LNCaP clone FGC (cell line): ENCODE measurements at regions not wholly inside any gene's neighbourhood (a gene's known extent, or its start where the extent isn't known, plus 50 kb on each side); places are given as distances from the start of the nearest gene placed in this dataset.
"Not testable (repeated sequence)": the region's sequence is repeated elsewhere in the genome, so short reads cannot be mapped to it uniquely, and the experiment has no call there.

Experiments
- DNase-seq: peaks from one replicate; pipeline ENCODE4 v3.0.0-alpha.2; 2011; ENCODE audit warnings: low read depth
- H3K4me3 ChIP-seq: 2 replicates; pipeline ENCODE4 v1.5.1; 2011; ENCODE audit warnings: mild to moderate bottlenecking, low read depth, low read length, control low read depth
- TF ChIP-seq, protein P1 (sequence below): IDR thresholded peaks from 2 replicates; pipeline ENCODE4 v1.5.1; 2012; ENCODE audit warnings: mild to moderate bottlenecking; ENCODE audit not compliant: control insufficient read depth, insufficient read depth; ENCODE audit errors: extremely low read depth

DNA sequence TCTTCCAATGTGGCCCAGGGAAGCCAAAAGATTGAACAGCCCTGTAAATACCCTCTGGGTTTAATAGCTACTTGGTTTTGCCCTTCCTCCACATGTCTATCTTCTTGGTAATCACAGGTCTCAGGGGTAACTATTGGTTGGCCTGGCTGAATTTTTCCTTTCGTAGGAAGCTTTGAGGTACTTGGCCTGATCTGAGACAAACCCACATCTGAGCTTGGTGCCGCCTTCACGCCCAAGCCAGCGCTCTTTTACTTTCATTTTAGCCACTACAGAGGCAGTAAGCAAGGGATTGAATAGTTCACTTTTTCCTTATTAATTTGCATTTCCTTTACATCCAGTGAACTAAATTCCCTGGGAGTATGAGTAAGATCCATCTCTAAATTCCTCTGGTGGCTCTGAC, 397.6 kb upstream of the USP9Y start:
- no peak overlapping the region for H3K4me3 ChIP-seq

DNA sequence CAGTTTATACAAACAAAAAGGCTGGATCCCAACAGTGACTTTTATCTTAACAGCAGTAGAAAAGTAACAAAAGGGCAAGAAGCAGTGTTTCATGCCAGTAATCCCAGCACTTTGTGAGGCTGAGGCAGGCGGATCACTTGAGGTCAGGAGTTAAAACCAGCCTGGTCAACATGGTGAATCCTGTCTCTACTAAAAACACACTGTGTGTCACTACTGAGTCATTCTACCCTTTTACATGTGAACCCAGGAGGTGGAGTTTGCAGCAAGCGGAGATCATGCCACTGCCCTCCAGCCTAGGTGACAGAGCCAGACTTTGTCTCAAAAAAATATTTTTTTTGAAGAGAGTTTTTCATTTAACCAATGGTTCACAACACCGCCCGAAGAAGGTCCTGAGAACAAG, 395.6 kb upstream of the USP9Y start:
- DNase-seq, result no peak
- H3K4me3 ChIP-seq, result no peak overlapping the region
- TF ChIP-seq, protein P1, sequence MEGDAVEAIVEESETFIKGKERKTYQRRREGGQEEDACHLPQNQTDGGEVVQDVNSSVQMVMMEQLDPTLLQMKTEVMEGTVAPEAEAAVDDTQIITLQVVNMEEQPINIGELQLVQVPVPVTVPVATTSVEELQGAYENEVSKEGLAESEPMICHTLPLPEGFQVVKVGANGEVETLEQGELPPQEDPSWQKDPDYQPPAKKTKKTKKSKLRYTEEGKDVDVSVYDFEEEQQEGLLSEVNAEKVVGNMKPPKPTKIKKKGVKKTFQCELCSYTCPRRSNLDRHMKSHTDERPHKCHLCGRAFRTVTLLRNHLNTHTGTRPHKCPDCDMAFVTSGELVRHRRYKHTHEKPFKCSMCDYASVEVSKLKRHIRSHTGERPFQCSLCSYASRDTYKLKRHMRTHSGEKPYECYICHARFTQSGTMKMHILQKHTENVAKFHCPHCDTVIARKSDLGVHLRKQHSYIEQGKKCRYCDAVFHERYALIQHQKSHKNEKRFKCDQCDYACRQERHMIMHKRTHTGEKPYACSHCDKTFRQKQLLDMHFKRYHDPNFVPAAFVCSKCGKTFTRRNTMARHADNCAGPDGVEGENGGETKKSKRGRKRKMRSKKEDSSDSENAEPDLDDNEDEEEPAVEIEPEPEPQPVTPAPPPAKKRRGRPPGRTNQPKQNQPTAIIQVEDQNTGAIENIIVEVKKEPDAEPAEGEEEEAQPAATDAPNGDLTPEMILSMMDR, result no peak

More for the DNA sequence above, 397.6 kb upstream of the USP9Y start:
- TF ChIP-seq, protein P1, result no peak
- no peak for DNase-seq

DNA sequence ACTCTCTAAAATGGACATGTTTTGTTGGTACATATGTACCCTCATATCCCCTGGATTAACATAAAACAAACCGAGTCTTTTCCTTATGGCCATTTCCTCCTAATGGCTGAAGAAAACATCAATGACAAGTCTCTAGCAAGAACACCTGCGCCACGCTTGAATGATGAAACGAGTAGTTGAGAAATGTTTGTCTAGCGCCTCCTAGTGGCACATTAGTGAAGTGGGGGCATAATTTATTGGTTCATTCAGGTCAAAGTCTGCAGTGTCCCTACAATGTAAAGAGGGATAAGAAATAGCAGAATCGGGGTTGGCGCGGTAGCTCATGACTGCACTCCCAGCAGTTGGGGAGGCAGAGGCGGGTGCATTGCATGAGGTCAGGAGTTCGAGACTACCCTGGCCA, 391.8 kb upstream of the USP9Y start:
- H3K4me3 ChIP-seq, result no peak overlapping the region
- peak; percentile 37 for DNase-seq
- TF ChIP-seq, protein P1, result peak; percentile 67

DNA sequence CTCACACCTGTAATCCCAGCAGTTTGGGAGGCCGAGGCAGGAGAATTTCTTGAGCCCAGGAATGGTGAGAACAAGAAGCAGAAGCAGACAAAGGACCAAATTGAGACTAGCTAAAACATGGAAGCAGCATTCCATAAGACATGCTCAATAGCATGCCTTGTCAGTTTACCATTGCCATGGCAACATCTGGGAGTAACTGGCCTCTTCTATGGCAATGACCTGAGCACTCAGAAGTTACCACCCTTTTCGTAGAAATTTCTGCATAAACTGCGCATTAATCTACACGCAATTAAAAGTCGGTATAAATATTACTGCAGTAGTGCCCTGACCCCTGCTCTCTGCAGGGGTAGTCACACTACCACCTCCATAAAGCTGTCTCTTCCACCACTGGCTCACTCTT, 390.2 kb upstream of the USP9Y start:
- no peak for DNase-seq
- TF ChIP-seq, protein P1, result no peak

DNA sequence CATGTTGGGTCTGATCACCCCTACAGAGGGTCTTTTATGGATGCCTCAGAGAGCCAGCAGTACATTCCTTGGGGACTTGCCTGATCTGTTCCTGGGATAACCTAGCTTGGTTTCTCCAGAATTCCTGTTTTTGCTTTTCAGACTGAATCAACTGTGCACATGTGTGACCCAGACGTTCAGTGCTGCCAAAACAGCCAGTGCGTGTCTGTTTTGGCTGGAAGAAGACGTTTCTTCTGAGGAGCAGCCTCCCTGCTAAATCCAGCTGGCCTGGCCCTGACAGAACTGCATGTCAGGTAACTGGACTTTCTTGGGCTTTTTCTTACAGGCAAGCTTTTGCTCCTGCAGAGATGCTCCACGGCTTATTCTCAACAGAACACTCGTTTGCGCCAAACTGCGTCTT, 373.3 kb upstream of the USP9Y start:
- TF ChIP-seq, protein P1, result no peak
- H3K4me3 ChIP-seq, result no peak overlapping the region
- no peak for DNase-seq

More for the DNA sequence above, 390.2 kb upstream of the USP9Y start:
- no peak overlapping the region for H3K4me3 ChIP-seq

DNA sequence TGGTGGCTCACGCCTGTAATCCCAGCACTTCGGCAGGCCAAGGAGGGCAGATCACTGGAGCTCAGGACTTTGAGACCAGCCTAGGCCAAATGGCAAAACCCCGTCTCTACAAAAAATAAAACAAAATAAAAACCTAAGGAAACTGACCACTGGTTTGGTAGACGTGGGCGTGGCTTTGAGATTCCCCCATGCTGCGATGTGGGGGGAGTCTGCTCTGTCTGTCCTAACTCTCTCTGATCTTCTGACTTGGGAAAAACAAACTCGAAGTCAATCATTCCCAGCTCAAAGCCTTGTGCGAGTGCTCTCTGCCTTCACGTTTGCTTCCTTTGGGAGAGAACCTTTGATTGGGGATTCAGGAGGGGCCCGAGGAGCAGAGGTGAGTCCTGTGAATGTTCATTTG, 369.1 kb upstream of the USP9Y start:
- not testable (repeated sequence) for H3K4me3 ChIP-seq, DNase-seq

DNA sequence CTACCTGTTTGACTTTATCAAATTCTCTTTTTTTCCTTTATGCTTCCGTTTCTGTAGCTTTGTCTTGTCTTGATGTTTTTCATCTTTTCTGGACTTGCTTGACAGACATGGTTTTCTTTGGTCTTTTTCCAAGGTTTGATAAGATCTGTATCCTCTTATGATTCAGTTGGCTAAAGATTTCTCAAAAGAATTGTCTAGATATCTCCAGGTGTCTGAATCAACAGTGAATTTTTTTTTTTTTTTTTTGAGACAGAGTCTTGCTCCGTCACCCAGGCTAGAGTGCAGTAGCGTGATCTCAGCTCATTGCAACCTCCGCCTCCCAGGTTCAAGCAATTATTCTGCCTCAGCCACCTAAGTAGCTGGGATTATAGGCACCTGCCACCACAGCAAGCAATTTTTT, 357.8 kb upstream of the USP9Y start:
- no peak overlapping the region for H3K4me3 ChIP-seq
- TF ChIP-seq, protein P1, result no peak
- DNase-seq, result peak; percentile 65

DNA sequence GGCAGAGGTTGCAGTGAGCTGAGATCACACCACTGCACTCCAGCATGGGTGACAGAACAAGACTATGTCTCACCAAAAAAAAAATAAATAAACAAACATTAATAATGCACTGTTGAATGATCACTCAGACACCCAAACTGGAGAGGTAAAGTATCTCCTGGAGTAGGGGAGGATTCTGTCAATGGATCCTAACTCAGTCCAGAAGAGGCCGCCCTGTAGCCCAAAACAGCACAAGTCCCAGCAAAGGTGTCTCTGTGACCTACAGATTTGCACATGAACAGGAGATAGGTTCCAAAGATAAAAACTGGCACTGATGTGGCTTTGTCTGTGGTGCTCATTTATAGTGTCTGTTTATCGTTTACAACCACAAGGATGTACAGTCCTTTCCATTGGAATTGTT, 352.9 kb upstream of the USP9Y start:
- TF ChIP-seq, protein P1, result peak; percentile 37
- no peak overlapping the region for H3K4me3 ChIP-seq

More for the DNA sequence above, 352.9 kb upstream of the USP9Y start:
- no peak for DNase-seq
